Naive thymus-derived CD4-positive, alpha-beta T cell (primary cell): ENCODE measurements at regions not wholly inside any gene's neighbourhood (a gene's known extent, or its start where the extent isn't known, plus 50 kb on each side); places are given as distances from the start of the nearest gene placed in this dataset.
A peak's percentile ranks its signal among the peaks of the same experiment; 100 is the strongest.

Experiments used
- ATAC-seq: fragments of 150-1000 bp; cut with Tn5 transposase; 2 replicates; pipeline ENCODE4 v1.10.0; 2021; ENCODE audit warnings: mild to moderate bottlenecking, moderate library complexity
- CTCF ChIA-PET: fragments of 350-600 bp; sonication (Branson Sonifier 250); formaldehyde crosslinking; loops from one replicate; lab custom pipeline; 2021; ENCODE audit warnings: antibody characterized with exemption; lab: Charles Lee
- POLR2A ChIA-PET: fragments of 350-600 bp; sonication (Branson Sonifier 250); formaldehyde crosslinking; loops from one replicate; lab custom pipeline; 2021; ENCODE audit warnings: antibody characterized with exemption, inconsistent platforms; lab: Charles Lee
- DNase-seq, 9 donors: peaks; one replicate each; pipeline versions ENCODE4 v3.0.0 to v3.0.0-alpha.2; 2020 to 2022; ENCODE audit warnings: mixed read lengths in 1 of 9
- H3K27ac ChIP-seq: one replicate; pipeline ENCODE4 v1.7.0; 2013; ENCODE audit warnings: mild to moderate bottlenecking, low read depth, low read length, moderate library complexity
- H3K27me3 ChIP-seq, 2 donors: one replicate each; pipeline ENCODE4 v1.7.0; 2013; ENCODE audit warnings: low read length in 2 of 2, mild to moderate bottlenecking in 2 of 2, moderate library complexity in 2 of 2; ENCODE audit not compliant: control insufficient read depth in 2 of 2, insufficient read depth in 2 of 2
- H3K36me3 ChIP-seq, 3 experiments: 1 replicate in 2 of 3; 2 replicates in 1 of 3; pipeline ENCODE4 v1.7.0; 2013; ENCODE audit warnings: low read length in 3 of 3, mild to moderate bottlenecking in 3 of 3, moderate library complexity in 1 of 3; ENCODE audit not compliant: insufficient read depth in 3 of 3, control insufficient read depth in 2 of 3
- H3K4me1 ChIP-seq, 2 donors: one replicate each; pipeline ENCODE4 v1.7.0; 2013; ENCODE audit warnings: low read length in 2 of 2, mild to moderate bottlenecking in 2 of 2, moderate library complexity in 1 of 2; ENCODE audit not compliant: control insufficient read depth in 2 of 2, insufficient read depth in 2 of 2
- H3K4me3 ChIP-seq: 2 replicates; pipeline ENCODE4 v1.7.0; 2013; ENCODE audit warnings: mild to moderate bottlenecking, low read length
- H3K9me3 ChIP-seq, 3 experiments: 1 replicate in 2 of 3; 2 replicates in 1 of 3; pipeline ENCODE4 v1.7.0; 2013; ENCODE audit warnings: low read length in 3 of 3; ENCODE audit not compliant: control insufficient read depth in 2 of 3
- H3K27ac Mint-ChIP-seq, 9 donors: one replicate each; pipeline ENCODE4 v1.8.0; 2020 to 2022; ENCODE audit warnings: mixed read lengths in 9 of 9, mild to moderate bottlenecking in 8 of 9, moderate library complexity in 5 of 9, inconsistent platforms in 2 of 9
- H3K27me3 Mint-ChIP-seq, 5 donors: one replicate each; pipeline ENCODE4 v1.8.0; 2021 to 2022; ENCODE audit warnings: mixed read lengths in 5 of 5, mild to moderate bottlenecking in 1 of 5
- H3K36me3 Mint-ChIP-seq, 5 donors: one replicate each; pipeline ENCODE4 v1.8.0; 2020 to 2022; ENCODE audit warnings: mixed read lengths in 5 of 5, mild to moderate bottlenecking in 3 of 5, inconsistent platforms in 1 of 5
- H3K4me1 Mint-ChIP-seq, 7 donors: one replicate each; pipeline ENCODE4 v1.8.0; 2020 to 2022; ENCODE audit warnings: mixed read lengths in 7 of 7, mild to moderate bottlenecking in 3 of 7, inconsistent platforms in 1 of 7
- H3K4me3 Mint-ChIP-seq, 10 donors: one replicate each; pipeline ENCODE4 v1.8.0; 2020 to 2022; ENCODE audit warnings: mild to moderate bottlenecking in 10 of 10, mixed read lengths in 10 of 10, moderate library complexity in 6 of 10, inconsistent platforms in 2 of 10
- H3K9me3 Mint-ChIP-seq, 11 donors: one replicate each; pipeline ENCODE4 v1.8.0; 2020 to 2022; ENCODE audit warnings: mixed read lengths in 11 of 11, mild to moderate bottlenecking in 4 of 11, inconsistent platforms in 1 of 11, moderate library complexity in 1 of 11
- intact Hi-C, 2 donors: fragments of 100-400 bp; cut with micrococcal nuclease; formaldehyde crosslinking; loops; one replicate each; pipeline ENCODE4 v1.15.1; 2023

GRCh38 chr15:69601711-69602504, 149.3 kb downstream of the RPLP1 start:
- no peak overlapping the region for H3K4me3 Mint-ChIP-seq
- H3K4me3 ChIP-seq, result no peak overlapping the region
- ChIA-PET POLR2A (interaction anchor here (0.6 kb wide), 2 partner anchors 109 to 166 kb away, joined by 3 read pairs; no protein-coding TSS in a partner anchor), CTCF (no interaction called here)
- no peak for ATAC-seq
- no peaks in the 10 kb centered on the region for H3K9me3 ChIP-seq
- H3K4me1 Mint-ChIP-seq, result peaks cover 0 to 11% (median 7%) of the 10 kb centered on the region in 7 donors
- no peaks in the 10 kb centered on the region for H3K36me3 Mint-ChIP-seq
- H3K27ac Mint-ChIP-seq, result peak overlapping the region in 2 of 9 donors; percentile 5 to 40
- H3K27me3 Mint-ChIP-seq, result peaks cover 10 to 26% (median 15%) of the 10 kb centered on the region in 5 donors
- H3K36me3 ChIP-seq, result no peaks in the 10 kb centered on the region
- no peaks in the 10 kb centered on the region for H3K4me1 ChIP-seq
- no peak overlapping the region for H3K27ac ChIP-seq
- intact Hi-C loops, result no loop called here
- H3K27me3 ChIP-seq, result no peaks in the 10 kb centered on the region
- no peaks in the 10 kb centered on the region for H3K9me3 Mint-ChIP-seq
- no peak for DNase-seq

- Histone ChIP-seq H3K27ac (no peak overlapping the region), H3K4me1 (no peaks in the 10 kb centered on the region), H3K27me3 (no peaks in the 10 kb centered on the region), H3K9me3 (no peaks in the 10 kb centered on the region), H3K36me3 (no peaks in the 10 kb centered on the region), H3K4me3 (no peak overlapping the region)
- DNase-seq, result no peak
- Mint-ChIP-seq H3K9me3 (no peaks in the 10 kb centered on the region), H3K4me1 (peaks cover 0 to 11% (median 7%) of the 10 kb centered on the region in 7 donors), H3K27ac (peak overlapping the region in 2 of 9 donors; percentile 5 to 40), H3K4me3 (peak overlapping the region in 1 of 10 donors; percentile 20), H3K36me3 (no peaks in the 10 kb centered on the region), H3K27me3 (peaks cover 10 to 24% (median 13%) of the 10 kb centered on the region in 5 donors)
- POLR2A ChIA-PET, result interaction anchor here (0.6 kb wide), 1 partner anchor 167 kb away, joined by 3 read pairs; no protein-coding TSS in a partner anchor
- CTCF ChIA-PET, result no interaction called here
- ATAC-seq, result no peak
- intact Hi-C loops, result no loop called here
Measured at GRCh38 chr15:69602921-69603320, 150.3 kb downstream of the RPLP1 start.

GRCh38 chr15:69603369-69604071, 150.9 kb downstream of the RPLP1 start:
- H3K9me3 Mint-ChIP-seq, result no peaks in the 10 kb centered on the region
- H3K4me1 Mint-ChIP-seq, result peaks cover 0 to 12% (median 7%) of the 10 kb centered on the region in 7 donors
- no peak for DNase-seq
- no peak for ATAC-seq
- intact Hi-C loops, result no loop called here
- no peak overlapping the region for H3K27ac ChIP-seq
- ChIA-PET POLR2A (no interaction called here), CTCF (no interaction called here)
- no peaks in the 10 kb centered on the region for H3K36me3 ChIP-seq
- H3K9me3 ChIP-seq, result no peaks in the 10 kb centered on the region
- H3K4me3 Mint-ChIP-seq, result no peak overlapping the region
- peaks cover 8 to 25% (median 10%) of the 10 kb centered on the region in 5 donors for H3K27me3 Mint-ChIP-seq
- H3K27me3 ChIP-seq, result no peaks in the 10 kb centered on the region
- no peak overlapping the region for H3K27ac Mint-ChIP-seq
- H3K36me3 Mint-ChIP-seq, result no peaks in the 10 kb centered on the region
- no peak overlapping the region for H3K4me3 ChIP-seq
- H3K4me1 ChIP-seq, result no peaks in the 10 kb centered on the region

GRCh38 chr15:69604072-69604411, 151.4 kb downstream of the RPLP1 start:
- H3K27me3 Mint-ChIP-seq, result peaks cover 6 to 20% (median 9%) of the 10 kb centered on the region in 5 donors

GRCh38 chr15:69606144-69606543, 153.5 kb downstream of the RPLP1 start:
- no peaks in the 10 kb centered on the region for H3K27me3 ChIP-seq
- no peaks in the 10 kb centered on the region for H3K36me3 ChIP-seq
- Mint-ChIP-seq H3K27me3 (peaks cover 0 to 19% (median 5%) of the 10 kb centered on the region in 5 donors), H3K27ac (no peak overlapping the region), H3K36me3 (no peaks in the 10 kb centered on the region), H3K9me3 (no peaks in the 10 kb centered on the region), H3K4me1 (peaks cover 0 to 17% (median 6%) of the 10 kb centered on the region in 7 donors), H3K4me3 (no peak overlapping the region)
- H3K4me3 ChIP-seq, result no peak overlapping the region
- ChIA-PET POLR2A (no interaction called here), CTCF (no interaction called here)
- H3K9me3 ChIP-seq, result no peaks in the 10 kb centered on the region
- H3K27ac ChIP-seq, result no peak overlapping the region
- no peak for ATAC-seq
- no peaks in the 10 kb centered on the region for H3K4me1 ChIP-seq
- intact Hi-C loops, result no loop called here
- no peak for DNase-seq

More at GRCh38 chr15:69604072-69604411, 151.4 kb downstream of the RPLP1 start:
- H3K36me3 ChIP-seq, result no peaks in the 10 kb centered on the region
- POLR2A ChIA-PET, result no interaction called here
- peaks cover 0 to 15% (median 7%) of the 10 kb centered on the region in 7 donors for H3K4me1 Mint-ChIP-seq
- no peaks in the 10 kb centered on the region for H3K9me3 Mint-ChIP-seq
- CTCF ChIA-PET, result interaction anchor here (0.6 kb wide), 1 partner anchor 241 kb away, joined by 3 read pairs; no protein-coding TSS in a partner anchor
- H3K4me3 ChIP-seq, result no peak overlapping the region
- DNase-seq (no peak), ATAC-seq (no peak)
- no peak overlapping the region for H3K4me3 Mint-ChIP-seq
- intact Hi-C loops, result no loop called here
- no peaks in the 10 kb centered on the region for H3K4me1 ChIP-seq
- no peaks in the 10 kb centered on the region for H3K36me3 Mint-ChIP-seq
- no peak overlapping the region for H3K27ac ChIP-seq
- no peaks in the 10 kb centered on the region for H3K9me3 ChIP-seq
- no peak overlapping the region for H3K27ac Mint-ChIP-seq
- H3K27me3 ChIP-seq, result no peaks in the 10 kb centered on the region

- intact Hi-C loops, result no loop called here
- no peaks in the 10 kb centered on the region for H3K36me3 Mint-ChIP-seq
- ChIA-PET POLR2A (no interaction called here), CTCF (no interaction called here)
- DNase-seq (no peak), ATAC-seq (no peak)
- H3K4me3 Mint-ChIP-seq, result no peak overlapping the region
- peaks cover 0 to 17% (median 6%) of the 10 kb centered on the region in 7 donors for H3K4me1 Mint-ChIP-seq
- no peak overlapping the region for H3K4me3 ChIP-seq
- H3K27ac Mint-ChIP-seq, result no peak overlapping the region
- no peaks in the 10 kb centered on the region for H3K4me1 ChIP-seq
- no peaks in the 10 kb centered on the region for H3K9me3 ChIP-seq
- no peaks in the 10 kb centered on the region for H3K27me3 ChIP-seq
- no peaks in the 10 kb centered on the region for H3K9me3 Mint-ChIP-seq
- no peaks in the 10 kb centered on the region for H3K36me3 ChIP-seq
- H3K27ac ChIP-seq, result no peak overlapping the region
- H3K27me3 Mint-ChIP-seq, result peaks cover 0 to 21% (median 5%) of the 10 kb centered on the region in 5 donors
Measured at GRCh38 chr15:69606921-69607500, 154.4 kb downstream of the RPLP1 start.
